CMK (cell line): ENCODE measurements at regions not wholly inside any gene's neighbourhood (a gene's known extent, or its start where the extent isn't known, plus 50 kb on each side); places are given as distances from the start of the nearest gene placed in this dataset.
"Not testable (repeated sequence)": the region's sequence is repeated elsewhere in the genome, so short reads cannot be mapped to it uniquely, and the experiment has no call there.

Experiments
- DNase-seq: peaks from one replicate; pipeline ENCODE4 v3.0.0-alpha.2; 2010; ENCODE audit warnings: low read depth

GRCh38 chr10:121303287-121303890, 294.9 kb downstream of the FGFR2 start:
- DNase-seq: no peak

DNA sequence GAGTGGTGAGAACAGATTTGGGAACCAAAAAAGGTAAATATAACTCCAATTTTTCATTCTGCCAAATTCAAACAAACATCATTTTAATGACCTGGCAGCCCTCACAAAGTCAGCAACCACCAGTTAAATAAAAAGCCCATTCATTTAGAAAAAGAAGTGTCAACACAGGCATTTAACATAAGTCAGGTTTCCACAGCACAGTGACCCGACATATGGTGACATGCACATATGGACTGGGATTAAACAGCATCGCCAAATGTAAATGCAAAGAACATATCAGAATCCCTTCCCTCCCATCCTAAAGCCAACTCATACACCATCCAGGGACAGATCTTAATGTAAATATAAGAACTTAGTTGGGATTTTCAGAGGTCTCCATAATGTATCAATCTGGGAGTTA, 293.2 kb downstream of the FGFR2 start:
- DNase-seq: no peak

GRCh38 chr10:121306159-121306673, 292.0 kb downstream of the FGFR2 start:
- DNase-seq: no peak

DNA sequence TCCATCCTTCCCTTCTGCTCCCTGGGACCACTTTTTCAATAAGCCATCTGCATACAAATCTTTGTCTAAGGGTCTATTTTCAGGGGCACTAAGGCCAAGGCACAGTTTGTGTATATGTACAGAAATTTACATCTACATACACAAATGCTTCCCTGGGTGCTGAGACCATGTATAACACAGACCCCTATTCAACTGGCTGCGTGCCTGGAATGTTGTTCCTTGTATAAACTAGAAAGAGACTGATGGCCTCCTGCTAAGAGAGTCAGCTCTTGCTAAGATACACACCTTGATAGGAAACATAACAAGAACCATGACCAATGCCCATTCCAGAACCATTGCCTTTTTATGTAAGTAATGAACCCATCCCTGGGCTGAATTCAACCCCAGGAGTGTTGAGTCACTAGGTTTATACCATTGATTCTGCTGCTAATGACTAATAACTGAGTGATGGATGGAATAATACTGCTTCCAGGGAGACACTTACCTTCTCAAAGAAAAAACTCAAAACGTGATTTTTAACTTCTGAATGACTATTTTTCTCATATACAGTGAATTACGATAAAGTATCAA, 290.7 kb downstream of the FGFR2 start:
- DNase-seq: no peak

- DNase-seq: no peak
Observed at GRCh38 chr10:121308020-121308419, 290.2 kb downstream of the FGFR2 start.

DNA sequence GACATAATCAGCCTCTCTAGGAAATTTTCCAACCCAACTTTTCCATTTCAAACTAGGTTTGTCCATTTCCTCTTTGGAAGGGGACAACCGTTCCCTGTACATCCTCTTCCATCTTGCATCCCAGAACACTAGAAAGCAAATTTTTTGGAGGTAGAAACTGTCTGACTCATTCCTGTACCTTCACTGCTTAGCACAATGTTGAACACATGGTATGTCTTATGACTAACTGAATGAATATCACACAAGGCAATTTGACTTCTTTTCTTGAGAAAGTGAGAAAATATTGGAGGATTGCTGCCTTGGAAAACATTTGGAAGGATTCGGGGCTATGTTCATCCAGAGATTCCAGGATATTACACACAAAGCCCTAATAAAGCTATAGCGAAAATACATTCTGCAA, 289.1 kb downstream of the FGFR2 start:
- DNase-seq: no peak

DNA sequence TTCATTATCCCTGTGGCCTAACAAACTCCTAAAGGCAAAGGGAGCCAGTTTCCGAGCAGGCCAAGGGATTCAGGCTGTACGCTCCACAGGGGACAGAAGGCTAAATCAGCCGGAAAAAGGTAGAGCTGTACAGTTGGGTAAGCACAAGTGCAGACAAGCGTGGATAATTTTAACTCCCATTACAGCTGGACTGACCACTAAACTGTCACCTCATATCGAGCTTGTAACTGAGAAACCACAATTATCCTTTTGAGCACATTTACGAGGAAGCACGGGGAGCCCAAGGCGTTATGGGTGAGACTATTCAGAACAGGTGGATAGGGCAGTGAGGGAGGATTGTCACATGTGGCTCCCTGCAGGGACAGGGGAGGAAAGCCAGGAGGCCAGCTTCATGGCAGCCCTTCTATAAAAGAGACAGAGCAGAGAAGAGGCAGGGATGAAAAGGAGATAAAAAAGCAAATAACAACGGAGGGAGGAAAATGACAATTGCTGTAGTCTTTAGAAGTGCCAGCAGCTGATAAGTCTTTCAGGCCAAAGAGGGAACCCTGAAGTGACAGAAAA, 288.0 kb downstream of the FGFR2 start:
- DNase-seq: no peak

GRCh38 chr10:121311812-121312443, 286.3 kb downstream of the FGFR2 start:
- no peak for DNase-seq

- DNase-seq: no peak
Observed at GRCh38 chr10:121312587-121312986, 285.7 kb downstream of the FGFR2 start.

- no peak for DNase-seq
Observed at GRCh38 chr10:121313119-121313875, 284.9 kb downstream of the FGFR2 start.

DNA sequence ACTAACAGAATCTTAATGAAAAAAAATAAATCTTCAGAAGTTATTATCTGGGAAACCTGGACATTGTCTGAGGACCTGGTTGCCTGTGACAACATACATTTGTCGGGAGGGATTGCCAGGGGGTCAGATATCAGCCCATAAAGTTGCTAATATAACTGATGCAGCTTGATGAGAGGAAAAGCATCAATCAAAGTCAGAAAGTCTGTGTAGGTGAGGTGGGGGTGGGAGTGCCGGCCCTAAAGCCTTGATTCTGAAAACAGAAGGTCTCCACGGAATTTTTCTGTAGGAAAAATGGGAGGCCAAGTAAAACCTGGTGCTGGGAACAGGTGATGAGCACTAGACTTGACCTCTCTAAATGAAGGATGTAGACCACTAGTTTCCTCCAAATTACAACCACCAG, 281.8 kb downstream of the FGFR2 start:
- DNase-seq: no peak

DNA sequence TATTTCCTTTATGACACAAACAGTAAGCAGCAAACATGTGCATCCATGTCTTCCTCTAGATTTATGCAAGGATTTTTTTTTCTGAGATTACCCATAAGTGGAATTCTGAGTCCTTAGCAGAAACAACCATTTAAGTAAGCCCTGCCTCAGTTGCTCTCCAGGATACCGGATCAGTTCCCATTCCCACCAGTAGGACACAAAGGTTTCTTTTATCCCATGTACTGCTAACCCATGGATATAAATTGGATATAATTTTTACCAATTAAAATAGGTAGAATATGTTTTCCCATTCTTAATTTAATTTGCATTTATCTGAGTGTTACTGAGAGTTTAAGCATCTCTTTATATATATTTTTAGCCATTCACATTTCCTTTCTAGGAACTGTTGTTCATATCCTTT, 280.9 kb downstream of the FGFR2 start:
- no peak for DNase-seq

DNA sequence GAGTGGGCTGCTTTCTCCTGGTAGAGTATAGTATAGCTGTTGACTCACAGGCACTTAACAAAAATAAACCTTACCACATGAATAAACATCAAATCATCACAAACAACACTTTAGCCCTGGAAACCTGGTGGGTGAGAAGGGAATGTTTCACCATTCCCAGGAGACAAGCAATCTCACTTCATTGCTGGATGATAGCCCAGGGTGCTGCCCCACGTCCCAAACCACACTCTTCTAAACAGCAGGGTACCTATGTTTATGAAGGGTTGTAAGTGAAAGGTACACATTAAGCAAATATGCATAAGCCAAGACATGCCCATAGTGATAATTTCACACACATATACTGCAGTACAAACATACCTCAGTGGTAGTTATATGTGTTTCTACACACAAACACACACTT, 276.2 kb downstream of the FGFR2 start:
- DNase-seq: no peak

GRCh38 chr10:121322776-121323175, 275.5 kb downstream of the FGFR2 start:
- DNase-seq: no peak

DNA sequence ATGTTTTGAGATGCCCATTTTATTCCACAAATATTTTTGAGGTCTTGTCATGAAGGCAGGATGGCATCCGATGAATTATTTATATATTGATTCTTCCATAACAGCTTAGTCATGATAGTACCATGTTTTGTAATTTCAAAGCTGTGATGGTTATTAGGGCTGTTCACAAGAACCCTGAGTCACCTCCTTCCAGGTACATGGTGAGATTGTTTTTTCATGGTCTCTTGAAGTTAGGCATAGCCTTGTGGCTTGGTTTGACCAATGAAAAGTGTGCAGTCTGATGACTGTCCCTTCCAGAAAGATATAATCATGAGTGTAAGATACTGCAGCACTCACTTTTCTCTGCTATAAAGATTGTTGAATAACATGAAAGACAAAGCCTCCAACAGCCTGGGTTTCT, 274.8 kb downstream of the FGFR2 start:
- DNase-seq: no peak

GRCh38 chr10:121324678-121325213, 273.5 kb downstream of the FGFR2 start:
- no peak for DNase-seq

DNA sequence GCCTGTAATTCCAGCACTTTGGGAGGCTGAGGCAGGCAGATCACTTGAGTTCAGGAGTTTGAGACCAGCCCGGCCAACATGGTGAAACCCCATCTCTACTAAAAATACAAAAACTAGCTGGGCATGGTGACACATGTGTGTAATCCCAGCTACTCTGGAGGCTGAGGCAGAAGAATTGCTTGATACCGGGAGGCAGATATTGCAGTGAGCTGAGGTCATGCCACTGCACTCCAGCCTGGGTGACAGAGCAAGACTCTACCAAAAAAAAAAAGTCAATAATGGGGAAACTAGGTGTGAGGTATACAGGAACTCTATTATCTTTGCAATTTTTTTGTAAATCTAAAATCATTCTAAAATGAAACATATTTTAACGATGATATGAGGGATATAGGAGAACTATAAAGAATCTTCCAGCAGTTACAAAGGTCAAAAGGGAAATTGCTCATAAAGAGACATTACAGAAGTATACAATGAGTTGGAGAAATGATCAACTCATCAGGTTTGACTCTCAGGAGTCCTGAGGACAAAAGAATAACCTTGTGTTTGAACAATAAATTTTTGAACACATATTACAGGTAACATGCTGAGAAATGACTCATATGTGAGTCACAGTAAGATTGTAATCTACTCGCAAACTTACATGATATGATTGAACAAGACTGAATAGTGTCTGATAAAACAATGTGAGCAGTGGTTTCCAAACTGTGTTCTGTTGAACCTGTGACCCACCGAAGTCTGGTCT, 272.6 kb downstream of the FGFR2 start:
- no peak for DNase-seq

DNA sequence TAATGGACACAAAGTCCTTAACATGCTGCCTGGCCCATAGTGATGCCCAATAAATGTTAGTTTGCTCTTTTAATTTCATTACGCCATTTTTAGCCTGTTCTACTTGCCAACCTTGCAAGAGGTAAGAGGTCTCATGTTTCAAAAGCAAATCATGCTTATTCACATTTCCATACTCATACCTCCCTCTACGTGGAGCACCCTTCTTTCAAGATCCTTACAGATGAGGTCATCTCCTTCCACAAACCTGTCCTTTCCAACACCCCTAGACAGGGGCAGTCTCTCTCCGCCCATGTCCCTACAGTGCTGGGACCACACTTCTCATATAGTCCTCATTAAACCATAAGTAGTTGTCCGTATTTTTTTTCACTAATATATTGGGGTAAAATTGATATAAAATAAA, 271.3 kb downstream of the FGFR2 start:
- no peak for DNase-seq

- DNase-seq: no peak
Observed at GRCh38 chr10:121327727-121328126, 270.5 kb downstream of the FGFR2 start.

GRCh38 chr10:121329631-121330030, 268.6 kb downstream of the FGFR2 start:
- DNase-seq: not testable (repeated sequence)

GRCh38 chr10:121330563-121330962, 267.7 kb downstream of the FGFR2 start:
- DNase-seq: no peak

DNA sequence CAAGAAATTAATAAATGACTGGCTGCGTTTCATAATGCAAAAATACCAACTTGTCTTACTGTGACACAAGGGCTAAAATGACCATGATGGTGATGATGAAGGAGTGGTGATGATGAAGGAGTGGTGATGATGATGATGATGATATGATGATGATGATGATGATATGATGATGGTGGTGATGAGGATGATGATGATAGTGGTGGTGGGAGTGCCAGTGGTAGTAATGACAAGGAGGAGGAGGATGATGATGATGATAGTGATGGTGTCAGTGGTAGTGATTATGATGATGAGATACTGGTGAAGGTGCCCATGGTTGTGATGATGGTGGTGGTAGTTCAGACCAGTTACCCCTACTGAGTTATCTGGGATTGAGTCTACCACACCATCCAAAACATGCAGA, 265.9 kb downstream of the FGFR2 start:
- DNase-seq: no peak
